ENCODE measurements at regions not wholly inside any gene's neighbourhood (a gene's known extent, or its start where the extent isn't known, plus 50 kb on each side); places are given as distances from the start of the nearest gene placed in this dataset.

- TF ChIP-seq CTCF (IDR thresholded peaks at IDR 0.05; ENCODE audit: partially characterized antibody, unreplicated experiment), result no peak
- Mint-ChIP-seq H3K36me3 (ENCODE audit: unreplicated experiment) (no peaks in the 10 kb centered on the region), H3K27ac (ENCODE audit: unreplicated experiment) (no peak overlapping the region), H3K27me3 (ENCODE audit: unreplicated experiment) (no peaks in the 10 kb centered on the region), H3K9me3 (ENCODE audit: unreplicated experiment) (no peaks in the 10 kb centered on the region), H3K4me1 (ENCODE audit: low read depth, unreplicated experiment) (no peaks in the 10 kb centered on the region), H3K4me3 (ENCODE audit: unreplicated experiment) (no peak overlapping the region)
- no peak for DNase-seq
Observed at GRCh38 chr4:135724421-135724820, 1522.8 kb upstream of the PABPC4L start.

GRCh38 chr4:135718019-135718418 is 1516.4 kb upstream of the PABPC4L start:
- no peaks in the 10 kb centered on the region for H3K9me3 Mint-ChIP-seq (ENCODE audit: unreplicated experiment)
- no peak overlapping the region for H3K4me3 Mint-ChIP-seq (ENCODE audit: unreplicated experiment)
- no peaks in the 10 kb centered on the region for H3K4me1 Mint-ChIP-seq (ENCODE audit: low read depth, unreplicated experiment)
- no peak overlapping the region for H3K27ac Mint-ChIP-seq (ENCODE audit: unreplicated experiment)
- H3K36me3 Mint-ChIP-seq (ENCODE audit: unreplicated experiment), result no peaks in the 10 kb centered on the region
- H3K27me3 Mint-ChIP-seq (ENCODE audit: unreplicated experiment), result no peaks in the 10 kb centered on the region
- no peak for DNase-seq
- TF ChIP-seq CTCF (IDR thresholded peaks at IDR 0.05; ENCODE audit: partially characterized antibody, unreplicated experiment), result no peak

- H3K9me3 Mint-ChIP-seq (ENCODE audit: unreplicated experiment), result no peaks in the 10 kb centered on the region
- H3K4me3 Mint-ChIP-seq (ENCODE audit: unreplicated experiment), result no peak overlapping the region
- H3K27me3 Mint-ChIP-seq (ENCODE audit: unreplicated experiment), result no peaks in the 10 kb centered on the region
- H3K27ac Mint-ChIP-seq (ENCODE audit: unreplicated experiment), result no peak overlapping the region
- H3K4me1 Mint-ChIP-seq (ENCODE audit: low read depth, unreplicated experiment), result peaks cover 6% of the 10 kb centered on the region
- no peak for TF ChIP-seq CTCF (IDR thresholded peaks at IDR 0.05; ENCODE audit: partially characterized antibody, unreplicated experiment)
- DNase-seq, result no peak
- no peaks in the 10 kb centered on the region for H3K36me3 Mint-ChIP-seq (ENCODE audit: unreplicated experiment)
Observed at GRCh38 chr4:135705343-135705742, 1503.8 kb upstream of the PABPC4L start.

GRCh38 chr4:135694066-135694465 is 1492.5 kb upstream of the PABPC4L start:
- Mint-ChIP-seq H3K9me3 (ENCODE audit: unreplicated experiment) (peaks cover 2% of the 10 kb centered on the region), H3K4me1 (ENCODE audit: low read depth, unreplicated experiment) (no peaks in the 10 kb centered on the region), H3K27me3 (ENCODE audit: unreplicated experiment) (no peaks in the 10 kb centered on the region), H3K4me3 (ENCODE audit: unreplicated experiment) (no peak overlapping the region), H3K36me3 (ENCODE audit: unreplicated experiment) (no peaks in the 10 kb centered on the region), H3K27ac (ENCODE audit: unreplicated experiment) (no peak overlapping the region)
- DNase-seq, result no peak
- TF ChIP-seq CTCF (IDR thresholded peaks at IDR 0.05; ENCODE audit: partially characterized antibody, unreplicated experiment), result no peak

GRCh38 chr4:135684001-135684400 is 1482.4 kb upstream of the PABPC4L start:
- no peak overlapping the region for H3K27ac Mint-ChIP-seq (ENCODE audit: unreplicated experiment)
- TF ChIP-seq CTCF (IDR thresholded peaks at IDR 0.05; ENCODE audit: partially characterized antibody, unreplicated experiment), result no peak
- no peaks in the 10 kb centered on the region for H3K36me3 Mint-ChIP-seq (ENCODE audit: unreplicated experiment)
- no peaks in the 10 kb centered on the region for H3K4me1 Mint-ChIP-seq (ENCODE audit: low read depth, unreplicated experiment)
- H3K9me3 Mint-ChIP-seq (ENCODE audit: unreplicated experiment), result no peaks in the 10 kb centered on the region
- H3K4me3 Mint-ChIP-seq (ENCODE audit: unreplicated experiment), result no peak overlapping the region
- no peak for DNase-seq
- H3K27me3 Mint-ChIP-seq (ENCODE audit: unreplicated experiment), result no peaks in the 10 kb centered on the region

Measured in glutamatergic neuron (in vitro differentiated cells).